Liver (tissue), 8 donors: ENCODE measurements at regions not wholly inside any gene's neighbourhood (a gene's known extent, or its start where the extent isn't known, plus 50 kb on each side); places are given as distances from the start of the nearest gene placed in this dataset.

Experiments used
- DNase-seq: peaks from one replicate; pipeline ENCODE4 v3.0.0-alpha.2; 2017; ENCODE audit warnings: low spot score
- H3K27ac ChIP-seq, 2 donors: one replicate each; pipeline ENCODE4 v1.7.0; 2013; ENCODE audit warnings: inconsistent platforms in 2 of 2, low read length in 2 of 2, control low read depth in 1 of 2, low read depth in 1 of 2, mild to moderate bottlenecking in 1 of 2
- H3K27me3 ChIP-seq, 4 donors: one replicate each; pipeline versions ENCODE4 v1.6.1 to v1.7.0; 2013; ENCODE audit warnings: low read length in 3 of 4, inconsistent platforms in 1 of 4, mild to moderate bottlenecking in 1 of 4, moderate library complexity in 1 of 4; ENCODE audit not compliant: control insufficient read depth in 4 of 4, insufficient read depth in 4 of 4
- H3K36me3 ChIP-seq, 4 donors: one replicate each; pipeline versions ENCODE4 v1.6.1 to v1.7.0; 2013; ENCODE audit warnings: low read length in 3 of 4, mild to moderate bottlenecking in 3 of 4, low read depth in 1 of 4, moderate library complexity in 1 of 4; ENCODE audit not compliant: control insufficient read depth in 4 of 4, insufficient read depth in 3 of 4
- H3K4me1 ChIP-seq, 4 donors: one replicate each; pipeline versions ENCODE4 v1.6.1 to v1.7.0; 2013; ENCODE audit warnings: low read length in 3 of 4, mild to moderate bottlenecking in 3 of 4, moderate library complexity in 1 of 4; ENCODE audit not compliant: control insufficient read depth in 4 of 4, insufficient read depth in 4 of 4
- H3K4me3 ChIP-seq, 3 donors: one replicate each; pipeline versions ENCODE4 v1.6.1 to v1.7.0; 2013; ENCODE audit warnings: low read length in 3 of 3, control low read depth in 1 of 3, low read depth in 1 of 3, mild to moderate bottlenecking in 1 of 3
- H3K9ac ChIP-seq, 2 donors: one replicate each; pipeline ENCODE4 v1.7.0; 2013; ENCODE audit warnings: low read length in 2 of 2, mild to moderate bottlenecking in 2 of 2, moderate library complexity in 2 of 2, control low read depth in 1 of 2, low read depth in 1 of 2
- H3K9me3 ChIP-seq, 4 donors: one replicate each; pipeline versions ENCODE4 v1.6.1 to v1.7.0; 2013; ENCODE audit warnings: low read length in 3 of 4; ENCODE audit not compliant: control insufficient read depth in 4 of 4
- ATF3 ChIP-seq: IDR thresholded peaks from 2 replicates; pipeline ENCODE4 v1.6.1; 2016; ENCODE audit warnings: antibody characterized with exemption
- CTCF ChIP-seq: fragments of 150-350 bp; IDR thresholded peaks from 2 replicates; pipeline ENCODE4 v1.5.1; 2017; ENCODE audit warnings: improper control_type of control experiment, low read depth, low read length; ENCODE audit not compliant: missing input control
- EGR1 ChIP-seq, 2 donors: IDR thresholded peaks; 2 replicates each; pipeline ENCODE4 v1.6.1; 2016 to 2018; ENCODE audit warnings: antibody characterized with exemption in 2 of 2, low read depth in 2 of 2
- FOXA1 ChIP-seq: IDR thresholded peaks from 2 replicates; pipeline ENCODE4 v1.6.1; 2016; ENCODE audit warnings: antibody characterized with exemption
- FOXA2 ChIP-seq: IDR thresholded peaks from 2 replicates; pipeline ENCODE4 v1.6.1; 2016; ENCODE audit warnings: antibody characterized with exemption
- GABPA ChIP-seq, 2 donors: IDR thresholded peaks in 1 of 2; conservative IDR thresholded peaks in 1 of 2; 2 replicates each; pipeline ENCODE4 v1.6.1; 2016; ENCODE audit warnings: antibody characterized with exemption in 2 of 2, mild to moderate bottlenecking in 1 of 2, moderate library complexity in 1 of 2
- HNF4A ChIP-seq, 2 donors: conservative IDR thresholded peaks; 2 replicates each; pipeline ENCODE4 v1.6.1; 2016; ENCODE audit warnings: antibody characterized with exemption in 2 of 2, mild to moderate bottlenecking in 2 of 2
- HNF4G ChIP-seq: IDR thresholded peaks from 2 replicates; pipeline ENCODE4 v1.6.1; 2016; ENCODE audit warnings: antibody characterized with exemption
- JUND ChIP-seq, 2 donors: IDR thresholded peaks; 2 replicates each; pipeline ENCODE4 v1.6.1; 2016; ENCODE audit warnings: antibody characterized with exemption in 2 of 2
- MAX ChIP-seq: IDR thresholded peaks from 2 replicates; pipeline ENCODE4 v1.6.1; 2016; ENCODE audit warnings: antibody characterized with exemption
- NR2F2 ChIP-seq: IDR thresholded peaks from 2 replicates; pipeline ENCODE4 v1.6.1; 2016; ENCODE audit warnings: antibody characterized with exemption
- RAD21 ChIP-seq, 2 donors: IDR thresholded peaks; 2 replicates each; pipeline ENCODE4 v1.6.1; 2016; ENCODE audit warnings: antibody characterized with exemption in 2 of 2, mild to moderate bottlenecking in 2 of 2
- REST ChIP-seq: IDR thresholded peaks from 2 replicates; pipeline ENCODE4 v1.6.1; 2016; ENCODE audit warnings: antibody characterized with exemption, mild to moderate bottlenecking
- RXRA ChIP-seq, 2 donors: IDR thresholded peaks; 2 replicates each; pipeline ENCODE4 v1.6.1; 2017 to 2018; ENCODE audit warnings: antibody characterized with exemption in 2 of 2, mild to moderate bottlenecking in 1 of 2
- SP1 ChIP-seq: IDR thresholded peaks from 2 replicates; pipeline ENCODE4 v1.6.1; 2018; ENCODE audit warnings: antibody characterized with exemption, mild to moderate bottlenecking
- TAF1 ChIP-seq: conservative IDR thresholded peaks from 2 replicates; pipeline ENCODE4 v1.6.1; 2016; ENCODE audit warnings: antibody characterized with exemption, mild to moderate bottlenecking
- YY1 ChIP-seq: IDR thresholded peaks from 2 replicates; pipeline ENCODE4 v1.6.1; 2016; ENCODE audit warnings: antibody characterized with exemption, mild to moderate bottlenecking
- ZBTB33 ChIP-seq: IDR thresholded peaks from 2 replicates; pipeline ENCODE4 v1.6.1; 2016; ENCODE audit warnings: antibody characterized with exemption
- WGBS: extraction: QIAGEN DNeasy Blood & Tissue Kit; methylation state at CpG from one replicate; pipeline ENCODE4 v1.1.7; 2013; 5-methylcytosine and 5-hydroxymethylcytosine counted together
- donor health status: healthy.
- donor health status: healthy.
- donor health status: healthy.
- donor health status: healthy.
- donor health status: healthy.

GRCh38 chr2:67311536-67311935, 85.6 kb upstream of the ETAA1 start (continued):
- no peak for TF ChIP-seq TAF1
- no peak for TF ChIP-seq CTCF
- TF ChIP-seq JUND (IDR thresholded peaks at IDR 0.05): no peak
- no peak for TF ChIP-seq FOXA1

- Histone ChIP-seq H3K27ac (no peak overlapping the region), H3K36me3 (no peaks in the 10 kb centered on the region), H3K4me1 (no peaks in the 10 kb centered on the region), H3K9ac (no peak overlapping the region), H3K27me3 (peaks cover 0 to 4% (median 0%) of the 10 kb centered on the region in 4 donors), H3K9me3 (no peaks in the 10 kb centered on the region), H3K4me3 (no peak overlapping the region)
- whole genome bisulfite sequencing: 96% methylated on average over 1 of the region's 1 CpG
- no peak for DNase-seq
- TF ChIP-seq NR2F2: no peak
Measured at GRCh38 chr2:67312871-67313270, 84.3 kb upstream of the ETAA1 start.

- H3K36me3 ChIP-seq: no peaks in the 10 kb centered on the region
- H3K4me3 ChIP-seq: no peak overlapping the region
- no peaks in the 10 kb centered on the region for H3K4me1 ChIP-seq
- no peak overlapping the region for H3K27ac ChIP-seq
- H3K9me3 ChIP-seq: no peaks in the 10 kb centered on the region
- WGBS: 73% methylated on average over 1 of the region's 1 CpG
- DNase-seq: no peak
- no peak overlapping the region for H3K9ac ChIP-seq
- H3K27me3 ChIP-seq: peaks cover 0 to 4% (median 0%) of the 10 kb centered on the region in 4 donors
- no peak for TF ChIP-seq YY1
- no peak for TF ChIP-seq FOXA2
- TF ChIP-seq EGR1 (IDR thresholded peaks at IDR 0.05; ENCODE audit: low read depth in 2 of 2): no peak
- no peak for TF ChIP-seq ATF3
- no peak for TF ChIP-seq MAX
- no peak for TF ChIP-seq SP1
- TF ChIP-seq JUND (IDR thresholded peaks at IDR 0.05): no peak
- no peak for TF ChIP-seq FOXA1
- TF ChIP-seq RAD21 (IDR thresholded peaks at IDR 0.05): no peak
- no peak for TF ChIP-seq REST
- no peak for TF ChIP-seq HNF4A (conservative IDR thresholded peaks at IDR 0.05)
- TF ChIP-seq HNF4G: no peak
- TF ChIP-seq NR2F2: no peak
- TF ChIP-seq GABPA (IDR thresholded peaks at IDR 0.05 in 1 of 2, conservative IDR thresholded peaks at IDR 0.05 in 1 of 2): no peak
- TF ChIP-seq TAF1: no peak
- no peak for TF ChIP-seq RXRA (IDR thresholded peaks at IDR 0.05)
- no peak for TF ChIP-seq CTCF
- no peak for TF ChIP-seq ZBTB33
Measured at GRCh38 chr2:67313536-67313935, 83.6 kb upstream of the ETAA1 start.
